Nephron (organoid): ENCODE measurements at regions not wholly inside any gene's neighbourhood (a gene's known extent, or its start where the extent isn't known, plus 50 kb on each side); places are given as distances from the start of the nearest gene placed in this dataset.

Experiments used
- H3K27ac Mint-ChIP-seq, 3 experiments: 2 replicates each; pipeline ENCODE4 v1.8.0; 2020; ENCODE audit warnings: mixed read lengths in 3 of 3, mild to moderate bottlenecking in 2 of 3, moderate library complexity in 1 of 3
- H3K27me3 Mint-ChIP-seq: 2 replicates; pipeline ENCODE4 v1.8.0; 2021; ENCODE audit warnings: low read depth, mild to moderate bottlenecking, moderate library complexity, mixed read lengths
- H3K36me3 Mint-ChIP-seq: 2 replicates; pipeline ENCODE4 v1.8.0; 2020; ENCODE audit warnings: low read depth, mixed read lengths
- H3K4me1 Mint-ChIP-seq: 2 replicates; pipeline ENCODE4 v1.8.0; 2020; ENCODE audit warnings: mixed read lengths
- H3K4me3 Mint-ChIP-seq, 3 experiments: 2 replicates each; pipeline ENCODE4 v1.8.0; 2020; ENCODE audit warnings: mild to moderate bottlenecking in 3 of 3, mixed read lengths in 3 of 3, moderate library complexity in 2 of 3
- H3K9me3 Mint-ChIP-seq: 2 replicates; pipeline ENCODE4 v1.8.0; 2020; ENCODE audit warnings: mixed read lengths
- TF ChIP-seq, protein P1 (sequence below), 3 experiments: fragments of 200-600 bp; sonication (generic); IDR thresholded peaks; one replicate each; pipeline ENCODE4 v1.5.0; 2021; ENCODE audit warnings: antibody characterized with exemption in 3 of 3; ENCODE audit not compliant: unreplicated experiment in 3 of 3

DNA sequence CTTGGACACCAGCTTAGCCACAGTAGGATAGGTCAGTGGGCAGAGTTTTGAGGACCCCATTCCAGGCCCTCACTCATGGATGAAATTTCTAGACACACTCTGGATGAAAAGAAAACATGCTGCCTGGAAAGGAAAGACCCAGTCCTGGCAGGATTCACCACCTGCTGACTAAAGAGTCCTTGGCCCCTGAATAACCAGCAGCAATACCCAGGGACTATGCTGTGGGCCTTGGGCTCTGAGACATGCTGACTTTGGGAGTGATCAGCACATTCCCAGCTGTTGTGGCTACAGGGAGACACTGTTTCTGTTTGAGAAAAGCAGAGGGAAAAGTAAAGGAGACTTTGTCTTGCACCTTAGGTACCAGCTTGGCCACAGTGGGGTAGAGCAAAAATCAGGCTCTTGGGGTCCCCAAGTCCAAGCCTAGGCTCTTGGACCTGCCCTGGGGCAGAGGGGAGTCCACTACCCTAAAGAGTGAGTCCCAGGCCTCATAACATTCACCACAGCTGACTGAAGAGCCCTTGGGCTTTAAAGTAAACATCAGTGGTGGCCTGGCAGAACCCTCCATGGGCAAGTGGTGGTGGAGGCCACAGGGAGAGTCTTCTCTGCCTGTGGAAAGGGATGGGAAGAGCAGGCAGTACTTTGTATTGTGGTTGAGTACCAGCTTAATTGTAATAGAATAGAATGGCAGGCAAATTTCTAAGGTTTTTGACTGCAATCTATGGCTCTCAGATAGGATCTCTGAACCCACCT is 516.8 kb downstream of the BCKDHB start:
- Mint-ChIP-seq H3K4me1 (no peaks in the 10 kb centered on the region), H3K36me3 (no peaks in the 10 kb centered on the region), H3K27me3 (no peaks in the 10 kb centered on the region), H3K27ac (no peak overlapping the region), H3K9me3 (peaks cover 20% of the 10 kb centered on the region), H3K4me3 (no peak overlapping the region)
- TF ChIP-seq, protein P1, sequence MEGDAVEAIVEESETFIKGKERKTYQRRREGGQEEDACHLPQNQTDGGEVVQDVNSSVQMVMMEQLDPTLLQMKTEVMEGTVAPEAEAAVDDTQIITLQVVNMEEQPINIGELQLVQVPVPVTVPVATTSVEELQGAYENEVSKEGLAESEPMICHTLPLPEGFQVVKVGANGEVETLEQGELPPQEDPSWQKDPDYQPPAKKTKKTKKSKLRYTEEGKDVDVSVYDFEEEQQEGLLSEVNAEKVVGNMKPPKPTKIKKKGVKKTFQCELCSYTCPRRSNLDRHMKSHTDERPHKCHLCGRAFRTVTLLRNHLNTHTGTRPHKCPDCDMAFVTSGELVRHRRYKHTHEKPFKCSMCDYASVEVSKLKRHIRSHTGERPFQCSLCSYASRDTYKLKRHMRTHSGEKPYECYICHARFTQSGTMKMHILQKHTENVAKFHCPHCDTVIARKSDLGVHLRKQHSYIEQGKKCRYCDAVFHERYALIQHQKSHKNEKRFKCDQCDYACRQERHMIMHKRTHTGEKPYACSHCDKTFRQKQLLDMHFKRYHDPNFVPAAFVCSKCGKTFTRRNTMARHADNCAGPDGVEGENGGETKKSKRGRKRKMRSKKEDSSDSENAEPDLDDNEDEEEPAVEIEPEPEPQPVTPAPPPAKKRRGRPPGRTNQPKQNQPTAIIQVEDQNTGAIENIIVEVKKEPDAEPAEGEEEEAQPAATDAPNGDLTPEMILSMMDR (IDR thresholded peaks at IDR 0.05; ENCODE audit: unreplicated experiment in 3 of 3): no peak

DNA sequence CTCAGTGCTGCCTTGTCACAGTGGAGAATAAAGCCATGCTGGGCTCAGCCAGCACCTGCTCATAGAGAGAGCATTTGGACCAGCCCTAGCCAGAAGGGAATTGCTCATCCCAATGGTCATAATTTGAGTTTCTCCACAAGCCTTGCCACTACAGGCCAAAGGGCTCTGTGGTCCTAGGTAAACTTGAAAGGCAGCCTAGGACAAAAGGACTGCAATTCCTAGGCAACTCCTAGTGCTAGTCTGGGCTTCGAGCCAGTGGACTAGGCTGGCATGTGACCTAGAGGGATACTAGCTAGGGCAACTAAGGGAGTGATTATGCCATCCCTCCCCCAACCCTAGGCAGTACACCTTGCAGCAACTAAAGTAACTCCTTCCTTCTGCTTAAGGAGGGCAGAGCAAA is 516.2 kb downstream of the BCKDHB start:
- Mint-ChIP-seq H3K4me1 (no peaks in the 10 kb centered on the region), H3K9me3 (peaks cover 21% of the 10 kb centered on the region), H3K4me3 (no peak overlapping the region), H3K27ac (no peak overlapping the region), H3K36me3 (no peaks in the 10 kb centered on the region), H3K27me3 (no peaks in the 10 kb centered on the region)
- TF ChIP-seq, protein P1 (IDR thresholded peaks at IDR 0.05; ENCODE audit: unreplicated experiment in 3 of 3): no peak

DNA sequence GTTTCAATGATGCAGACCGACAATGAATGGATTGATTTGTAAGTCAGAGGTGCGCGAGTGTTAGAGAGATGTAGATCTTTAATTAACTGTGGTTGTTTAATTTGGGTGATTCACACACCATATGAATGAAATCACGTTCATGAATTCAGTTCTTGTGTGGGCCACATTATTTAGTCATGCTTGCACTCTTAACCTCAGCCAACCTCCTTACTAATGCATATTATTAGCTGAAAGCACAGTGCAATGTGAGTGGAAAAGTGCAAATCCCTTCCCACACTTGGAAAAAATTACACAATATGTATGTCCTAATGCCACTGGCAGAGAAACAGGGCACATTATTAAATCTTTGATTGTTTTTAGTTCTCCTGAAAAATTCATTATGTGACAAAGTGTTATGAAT is 512.5 kb downstream of the BCKDHB start:
- H3K4me1 Mint-ChIP-seq: no peaks in the 10 kb centered on the region
- H3K27me3 Mint-ChIP-seq: no peaks in the 10 kb centered on the region
- H3K27ac Mint-ChIP-seq: no peak overlapping the region
- TF ChIP-seq, protein P1 (IDR thresholded peaks at IDR 0.05; ENCODE audit: unreplicated experiment in 3 of 3): no peak
- peaks cover 22% of the 10 kb centered on the region for H3K9me3 Mint-ChIP-seq
- H3K4me3 Mint-ChIP-seq: no peak overlapping the region
- H3K36me3 Mint-ChIP-seq: no peaks in the 10 kb centered on the region

DNA sequence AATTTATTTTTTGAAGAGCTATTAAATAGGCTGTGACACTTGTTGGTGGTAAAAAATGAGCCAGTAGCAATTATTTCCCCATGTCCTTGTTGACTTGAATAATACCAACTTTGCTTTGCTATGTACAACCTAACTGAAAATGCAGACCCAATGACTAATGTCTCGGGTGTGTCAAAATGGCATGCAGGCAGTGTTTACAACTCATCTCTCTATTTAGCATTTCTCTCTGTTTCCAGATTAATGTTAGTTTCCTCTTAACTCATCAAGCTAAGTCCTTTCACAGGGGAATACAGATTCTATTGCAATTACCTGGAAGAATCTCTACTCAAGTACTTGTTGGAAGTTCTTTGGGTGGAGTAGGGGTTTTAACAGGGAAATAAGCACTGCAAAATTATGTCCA is 504.4 kb downstream of the BCKDHB start:
- Mint-ChIP-seq H3K4me1 (no peaks in the 10 kb centered on the region), H3K27ac (no peak overlapping the region), H3K9me3 (peaks cover 21% of the 10 kb centered on the region), H3K36me3 (no peaks in the 10 kb centered on the region), H3K4me3 (no peak overlapping the region), H3K27me3 (no peaks in the 10 kb centered on the region)
- TF ChIP-seq, protein P1 (IDR thresholded peaks at IDR 0.05; ENCODE audit: unreplicated experiment in 3 of 3): no peak

DNA sequence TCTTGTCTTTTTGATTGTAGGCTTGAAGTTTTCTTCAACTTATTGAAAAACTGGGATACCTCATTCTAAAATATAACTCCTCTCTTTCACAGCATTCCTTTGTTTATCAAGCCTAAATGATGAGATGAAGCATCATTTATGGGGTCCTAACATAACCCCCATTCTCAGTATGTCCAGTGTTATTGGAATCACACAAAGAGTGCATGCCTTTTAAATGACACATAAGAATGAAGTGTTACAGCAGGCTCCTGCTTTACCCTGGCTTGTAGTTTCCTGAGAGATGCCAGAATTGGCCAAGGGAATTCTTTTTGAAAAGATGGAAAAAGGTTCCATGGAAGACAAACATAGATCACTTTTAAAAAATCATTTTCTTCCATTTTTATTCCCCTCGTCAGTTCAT is 502.4 kb downstream of the BCKDHB start:
- peaks cover 8% of the 10 kb centered on the region for H3K9me3 Mint-ChIP-seq
- no peak overlapping the region for H3K27ac Mint-ChIP-seq
- H3K27me3 Mint-ChIP-seq: no peaks in the 10 kb centered on the region
- no peak overlapping the region for H3K4me3 Mint-ChIP-seq
- no peaks in the 10 kb centered on the region for H3K36me3 Mint-ChIP-seq
- H3K4me1 Mint-ChIP-seq: no peaks in the 10 kb centered on the region
- TF ChIP-seq, protein P1 (IDR thresholded peaks at IDR 0.05; ENCODE audit: unreplicated experiment in 3 of 3): no peak

DNA sequence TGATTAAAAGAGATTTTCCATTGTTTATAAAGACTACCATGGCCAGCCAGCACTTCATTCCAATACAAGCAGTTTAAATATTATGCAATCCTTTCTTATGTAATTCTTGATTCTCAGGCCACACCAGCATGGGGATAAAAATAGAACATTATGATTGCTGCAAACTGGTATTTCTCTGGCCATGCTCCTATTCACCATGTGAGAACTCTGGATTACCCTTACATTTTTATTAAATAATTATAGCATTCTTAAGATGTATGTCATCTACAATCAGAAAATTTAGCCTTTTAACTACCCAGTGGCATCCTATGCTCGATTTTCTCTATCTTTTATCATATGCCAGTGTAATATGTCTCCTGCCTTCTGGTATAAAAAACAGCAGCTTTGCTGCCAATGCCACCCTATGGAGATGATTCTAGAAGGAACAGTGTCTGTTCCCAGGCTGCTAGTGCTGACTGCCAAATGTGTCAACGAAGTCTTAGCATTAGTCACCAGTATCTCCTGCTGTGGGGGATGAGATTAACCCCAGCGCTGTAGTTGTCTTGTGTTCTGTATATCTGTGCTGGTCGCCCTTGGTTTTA is 501.4 kb downstream of the BCKDHB start:
- TF ChIP-seq, protein P1 (IDR thresholded peaks at IDR 0.05; ENCODE audit: unreplicated experiment in 3 of 3): no peak

More for the DNA sequence above, 501.4 kb downstream of the BCKDHB start:
- Mint-ChIP-seq H3K36me3 (no peaks in the 10 kb centered on the region), H3K27me3 (no peaks in the 10 kb centered on the region), H3K4me3 (no peak overlapping the region), H3K9me3 (peaks cover 2% of the 10 kb centered on the region), H3K27ac (no peak overlapping the region), H3K4me1 (no peaks in the 10 kb centered on the region)
